Left ventricle myocardium inferior (tissue), 1 donor: ENCODE measurements at regions not wholly inside any gene's neighbourhood (a gene's known extent, or its start where the extent isn't known, plus 50 kb on each side); places are given as distances from the start of the nearest gene placed in this dataset.
"Not testable (repeated sequence)": the region's sequence is repeated elsewhere in the genome, so short reads cannot be mapped to it uniquely, and the experiment has no call there.

Experiments
- DNase-seq: peaks from one replicate; pipeline ENCODE4 v3.0.0-alpha.2; 2020
- H3K27ac ChIP-seq: fragments of 200-600 bp; replicated peaks from 2 replicates; pipeline ENCODE4 v1.8.0; 2021
- H3K27me3 ChIP-seq: fragments of 200-600 bp; 2 replicates; pipeline ENCODE4 v1.8.0; 2021; ENCODE audit warnings: low read depth
- H3K36me3 ChIP-seq: fragments of 200-600 bp; 2 replicates; pipeline ENCODE4 v1.8.0; 2021
- H3K4me1 ChIP-seq: fragments of 200-600 bp; 2 replicates; pipeline ENCODE4 v1.8.0; 2021
- H3K4me3 ChIP-seq: fragments of 200-600 bp; 2 replicates; pipeline ENCODE4 v1.8.0; 2021; ENCODE audit warnings: mild to moderate bottlenecking, moderate library complexity
- H3K9me3 ChIP-seq: fragments of 200-600 bp; replicated peaks from 2 replicates; pipeline ENCODE4 v1.8.0; 2021
- CTCF ChIP-seq: fragments of 200-600 bp; IDR thresholded peaks from 2 replicates; pipeline ENCODE4 v1.8.0; 2021; ENCODE audit warnings: antibody characterized with exemption, mild to moderate bottlenecking, borderline replicate concordance
- intact Hi-C: fragments of 100-400 bp; cut with micrococcal nuclease; formaldehyde crosslinking; loops from one replicate; pipeline ENCODE4 v1.11.0; 2022
- donor health status: DM: no; HTN: yes; CAD: no; lungs with severe emphysema.

GRCh38 chr10:43839973-43840372 lies 191.3 kb upstream of the ZNF32 start:
- Histone ChIP-seq H3K36me3 (no peaks in the 10 kb centered on the region), H3K9me3 (peaks cover 2% of the 10 kb centered on the region), H3K27ac (no peak overlapping the region), H3K4me1 (peaks cover 9% of the 10 kb centered on the region), H3K27me3 (no peaks in the 10 kb centered on the region), H3K4me3 (no peak overlapping the region)
- TF ChIP-seq CTCF = no peak
- no peak for DNase-seq
- intact Hi-C loops = no loop called here

- H3K27me3 ChIP-seq, intact Hi-C loops, H3K36me3 ChIP-seq, DNase-seq, H3K4me1 ChIP-seq, H3K27ac ChIP-seq, H3K9me3 ChIP-seq, H3K4me3 ChIP-seq: not testable (repeated sequence)
Measured at GRCh38 chr10:43834751-43835150, 186.1 kb upstream of the ZNF32 start.

- intact Hi-C loops = no loop called here
Measured at GRCh38 chr10:43827853-43828252, 179.2 kb upstream of the ZNF32 start.

GRCh38 chr10:43825984-43826383 lies 177.3 kb upstream of the ZNF32 start:
- no peak for DNase-seq
- H3K36me3 ChIP-seq = no peaks in the 10 kb centered on the region
- H3K9me3 ChIP-seq = peaks cover 16% of the 10 kb centered on the region
- intact Hi-C loops = no loop called here
- H3K27ac ChIP-seq = peak overlapping the region; percentile 91
- H3K27me3 ChIP-seq = no peaks in the 10 kb centered on the region
- H3K4me3 ChIP-seq = no peak overlapping the region
- no peak for TF ChIP-seq CTCF
- peaks cover 48% of the 10 kb centered on the region for H3K4me1 ChIP-seq

More at GRCh38 chr10:43827853-43828252, 179.2 kb upstream of the ZNF32 start:
- Histone ChIP-seq H3K36me3 (no peaks in the 10 kb centered on the region), H3K4me3 (no peak overlapping the region), H3K9me3 (peaks cover 16% of the 10 kb centered on the region), H3K27me3 (no peaks in the 10 kb centered on the region), H3K27ac (peak overlapping the region; percentile 91), H3K4me1 (peaks cover 31% of the 10 kb centered on the region)
- TF ChIP-seq CTCF = no peak
- DNase-seq = no peak

- no peak for TF ChIP-seq CTCF
- H3K36me3 ChIP-seq = no peaks in the 10 kb centered on the region
- H3K27ac ChIP-seq = peak overlapping the region; percentile 91
- no peaks in the 10 kb centered on the region for H3K27me3 ChIP-seq
- peaks cover 16% of the 10 kb centered on the region for H3K9me3 ChIP-seq
- no peak overlapping the region for H3K4me3 ChIP-seq
- DNase-seq = no peak
- intact Hi-C loops = no loop called here
- H3K4me1 ChIP-seq = peaks cover 54% of the 10 kb centered on the region
Measured at GRCh38 chr10:43825421-43825820, 176.7 kb upstream of the ZNF32 start.

GRCh38 chr10:43824934-43825333 lies 176.3 kb upstream of the ZNF32 start:
- DNase-seq = peak; percentile 77
- intact Hi-C loops = no loop called here
- no peaks in the 10 kb centered on the region for H3K27me3 ChIP-seq
- H3K4me3 ChIP-seq = no peak overlapping the region
- peaks cover 16% of the 10 kb centered on the region for H3K9me3 ChIP-seq
- no peaks in the 10 kb centered on the region for H3K36me3 ChIP-seq
- peak overlapping the region; percentile 91 for H3K27ac ChIP-seq
- H3K4me1 ChIP-seq = peaks cover 58% of the 10 kb centered on the region
- no peak for TF ChIP-seq CTCF
